ENCODE measurements at regions not wholly inside any gene's neighbourhood (a gene's known extent, or its start where the extent isn't known, plus 50 kb on each side); places are given as distances from the start of the nearest gene placed in this dataset.

- H2BK12ac ChIP-seq (ENCODE audit: insufficient read length, low read depth, low read length): no peak overlapping the region
- H3K36me3 Mint-ChIP-seq (ENCODE audit: insufficient read depth in 1 of 3, low read depth in 3 of 3): peaks cover 0 to 6% (median 4%) of the 10 kb centered on the region in 3 experiments; a peak in 4 of 7 replicates
These were observed 107.9 kb upstream of the CDH20 start for GRCh38 chr18:61225336-61225735.

More at GRCh38 chr18:61225336-61225735, 107.9 kb upstream of the CDH20 start:
- Histone ChIP-seq H3K79me1 (ENCODE audit: insufficient read depth, low read depth, low read length, poor library complexity, severe bottlenecking) (no peaks in the 10 kb centered on the region), H4K8ac (replicated peaks; ENCODE audit: insufficient read length, low read depth, low read length) (no peak overlapping the region), H3K14ac (ENCODE audit: insufficient read depth, low read length) (no peak overlapping the region), H4K5ac (ENCODE audit: insufficient read length, low read depth, low read length) (no peak overlapping the region), H2BK5ac (ENCODE audit: insufficient read length, low read length) (no peak overlapping the region), H3K27me3 (ENCODE audit: insufficient read depth, low read length) (no peaks in the 10 kb centered on the region; the same call in 1 of the 2 replicates), H3K79me2 (ENCODE audit: insufficient read depth, low read length) (no peaks in the 10 kb centered on the region), H3K23me2 (ENCODE audit: insufficient read length, low read depth, low read length, poor library complexity, severe bottlenecking) (no peaks in the 10 kb centered on the region), H3K23ac (ENCODE audit: insufficient read length, low read depth, low read length) (no peak overlapping the region), H4K91ac (ENCODE audit: insufficient read length, low read depth, low read length) (no peak overlapping the region), H2AFZ (ENCODE audit: low read length) (no peak overlapping the region), H3K56ac (ENCODE audit: insufficient read length, low read depth, low read length) (no peak overlapping the region), H3T11ph (ENCODE audit: low read length) (no peak overlapping the region), H3K4me2 (ENCODE audit: insufficient read depth, insufficient read length, low read length) (no peak overlapping the region), H2BK120ac (ENCODE audit: low read depth, low read length, poor library complexity, severe bottlenecking) (no peak overlapping the region), H3K4me1 (ENCODE audit: insufficient read depth, low read length) (no peaks in the 10 kb centered on the region), H3K4ac (ENCODE audit: low read depth, low read length) (no peak overlapping the region), H3K27ac (ENCODE audit: insufficient read length, low read depth, low read length) (no peak overlapping the region), H2BK15ac (ENCODE audit: low read depth, low read length) (no peak overlapping the region), H3K18ac (ENCODE audit: insufficient read length, low read depth, low read length) (no peak overlapping the region), H3K9ac (ENCODE audit: extremely low read depth, insufficient read length, low read length) (no peak overlapping the region), H4K20me1 (ENCODE audit: control insufficient read depth, insufficient read depth, insufficient read length) (no peaks in the 10 kb centered on the region), H2BK20ac (ENCODE audit: low read depth, low read length, poor library complexity, severe bottlenecking) (no peak overlapping the region), H3K9me3 (ENCODE audit: control insufficient read depth, low read depth, low read length) (no peaks in the 10 kb centered on the region), H2AK5ac (ENCODE audit: insufficient read length, low read length) (no peak overlapping the region)
- no peak overlapping the region for H3K27ac Mint-ChIP-seq
- no peak for DNase-seq
- peaks cover 7 to 10% of the 10 kb centered on the region in 2 experiments for H3K9me3 Mint-ChIP-seq
- H3K4me1 Mint-ChIP-seq: no peaks in the 10 kb centered on the region
- TF ChIP-seq CTCF (conservative IDR thresholded peaks at IDR 0.05): no peak
- H3K4me3 Mint-ChIP-seq: no peak overlapping the region
- no peaks in the 10 kb centered on the region; the same call in none of the 2 replicates for H3K27me3 Mint-ChIP-seq (ENCODE audit: low read depth)
